ENCODE measurements at regions not wholly inside any gene's neighbourhood (a gene's known extent, or its start where the extent isn't known, plus 50 kb on each side); places are given as distances from the start of the nearest gene placed in this dataset.

DNA sequence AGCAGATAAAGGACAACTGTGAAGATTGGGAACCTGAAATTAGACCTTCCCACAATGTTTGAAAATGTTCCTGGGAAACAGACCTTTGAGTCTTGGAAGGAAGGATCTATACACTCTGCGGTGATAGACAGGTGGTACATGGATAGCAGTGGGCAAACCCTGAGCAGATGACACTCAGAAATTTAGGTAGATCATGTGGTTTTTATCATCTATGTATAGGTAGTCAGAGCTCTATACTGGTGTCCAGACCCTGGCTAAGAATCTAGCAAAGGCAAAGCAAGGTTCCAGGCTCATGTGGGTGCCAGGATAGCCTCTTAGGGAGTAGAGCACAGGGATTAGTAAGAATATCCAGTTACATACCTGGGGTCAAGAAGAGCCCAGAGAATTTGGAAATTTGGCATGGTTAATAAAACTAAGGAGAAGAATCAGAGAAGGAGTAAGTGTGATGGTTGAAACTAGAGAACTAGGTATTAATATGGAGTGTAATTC lies 331.2 kb upstream of the FBXO33 start:
- Histone ChIP-seq H3K27ac (ENCODE audit: low read depth in 2 of 2, low read length in 1 of 2) (no peak overlapping the region), H3K4me3 (ENCODE audit: low read depth in 2 of 2, low read length in 1 of 2) (no peak overlapping the region), H3K4me2 (no peak overlapping the region), H3K79me2 (ENCODE audit: insufficient read depth) (no peaks in the 10 kb centered on the region), H4K20me1 (ENCODE audit: insufficient read depth) (no peaks in the 10 kb centered on the region), H3K9ac (no peak overlapping the region), H3K9me3 (no peaks in the 10 kb centered on the region), H3F3A (replicated peaks; ENCODE audit: insufficient read depth) (no peaks in the 10 kb centered on the region), H3K36me3 (replicated peaks in 1 of 2; ENCODE audit: control insufficient read depth in 1 of 2, insufficient read depth in 2 of 2, low read length in 1 of 2) (no peaks in the 10 kb centered on the region), H3K27me3 (ENCODE audit: insufficient read depth) (no peaks in the 10 kb centered on the region), H3K4me1 (ENCODE audit: control insufficient read depth in 1 of 2, insufficient read depth in 2 of 2, low read depth in 1 of 2, low read length in 1 of 2) (no peaks in the 10 kb centered on the region; a peak in 1 of 4 replicates), H2AFZ (ENCODE audit: low read depth) (no peak overlapping the region), H3K9me2 (no peaks in the 10 kb centered on the region)
- 9% methylated on average over 1 of the region's 1 CpG for WGBS (ENCODE audit: low lambda C conversion rate)
- TF ChIP-seq TEAD4 (IDR thresholded peaks at IDR 0.05; ENCODE audit: borderline replicate concordance, insufficient read depth) (no peak), RAD21 (IDR thresholded peaks at IDR 0.05; ENCODE audit: low read length) (no peak), FOXM1 (IDR thresholded peaks at IDR 0.05; ENCODE audit: low read depth) (no peak), GATA2 (CRISPR knock-in tag; IDR thresholded peaks at IDR 0.05) (no peak), TAF1 (IDR thresholded peaks at IDR 0.05; ENCODE audit: borderline replicate concordance, low read depth, low read length) (no peak), GABPA (IDR thresholded peaks at IDR 0.05; ENCODE audit: low read depth) (no peak), FOSL2 (IDR thresholded peaks at IDR 0.05; ENCODE audit: borderline replicate concordance, low read depth) (no peak), REST (IDR thresholded peaks at IDR 0.05; ENCODE audit: low read depth, low read length) (no peak), EZH2phosphoT487 (IDR thresholded peaks at IDR 0.05; ENCODE audit: borderline replicate concordance, low read depth) (no peak), JUND (IDR thresholded peaks at IDR 0.05) (no peak), ELF1 (IDR thresholded peaks at IDR 0.05) (no peak), IRF3 (IDR thresholded peaks at IDR 0.05; ENCODE audit: low read depth, low read length) (no peak), FOXJ3 (CRISPR knock-in tag; IDR thresholded peaks at IDR 0.05) (no peak), SIN3A (IDR thresholded peaks at IDR 0.05; ENCODE audit: borderline replicate concordance, low read depth, low read length) (no peak)
- ChIA-PET POLR2A (no interaction called here), CTCF (no interaction called here)
- no peak for DNase-seq
